ENCODE measurements at regions not wholly inside any gene's neighbourhood (a gene's known extent, or its start where the extent isn't known, plus 50 kb on each side); places are given as distances from the start of the nearest gene placed in this dataset.

- no peak overlapping the region for H2AFZ ChIP-seq (ENCODE audit: low read depth, low read length)
- no peak overlapping the region for H3K4me3 ChIP-seq (ENCODE audit: low read depth in 1 of 2, low read length in 2 of 2)
- DNase-seq (no peak), ATAC-seq (ENCODE audit: insufficient read depth, low read depth) (no peak)
- no peaks in the 10 kb centered on the region for H4K20me1 ChIP-seq (ENCODE audit: insufficient read depth, low read length)
- no peaks in the 10 kb centered on the region for H3K79me2 ChIP-seq (ENCODE audit: insufficient read depth, low read length)
- H3K4me2 ChIP-seq (ENCODE audit: insufficient read depth, low read length): no peak overlapping the region
- H3K27ac ChIP-seq (ENCODE audit: low read length): no peak overlapping the region
- H3K27me3 ChIP-seq (ENCODE audit: insufficient read depth, low read length, poor library complexity): no peaks in the 10 kb centered on the region
- H3K9ac ChIP-seq (ENCODE audit: low read depth, low read length): no peak overlapping the region
- no peaks in the 10 kb centered on the region for H3K9me3 ChIP-seq (ENCODE audit: insufficient read depth, low read length, severe bottlenecking)
- TF ChIP-seq EZH2 (IDR thresholded peaks at IDR 0.05; ENCODE audit: borderline replicate concordance, low read depth, low read length, severe bottlenecking): no peak
- no peak for TF ChIP-seq CTCF (IDR thresholded peaks at IDR 0.05; ENCODE audit: borderline replicate concordance, extremely low read depth, low read length, poor library complexity, severe bottlenecking)
- no peaks in the 10 kb centered on the region for H3K4me1 ChIP-seq (ENCODE audit: insufficient read depth, low read length)
- H3K36me3 ChIP-seq (ENCODE audit: insufficient read depth, low read length): no peaks in the 10 kb centered on the region
These were observed 184.9 kb downstream of the ZC3H11B start for GRCh38 chr1:219427989-219428388.

GRCh38 chr1:219427403-219427802 lies 185.5 kb downstream of the ZC3H11B start:
- Histone ChIP-seq H3K27ac (ENCODE audit: low read length) (no peak overlapping the region), H3K27me3 (ENCODE audit: insufficient read depth, low read length, poor library complexity) (no peaks in the 10 kb centered on the region), H4K20me1 (ENCODE audit: insufficient read depth, low read length) (no peaks in the 10 kb centered on the region), H2AFZ (ENCODE audit: low read depth, low read length) (no peak overlapping the region), H3K4me3 (ENCODE audit: low read depth in 1 of 2, low read length in 2 of 2) (no peak overlapping the region), H3K4me2 (ENCODE audit: insufficient read depth, low read length) (no peak overlapping the region), H3K9ac (ENCODE audit: low read depth, low read length) (no peak overlapping the region), H3K79me2 (ENCODE audit: insufficient read depth, low read length) (no peaks in the 10 kb centered on the region), H3K4me1 (ENCODE audit: insufficient read depth, low read length) (no peaks in the 10 kb centered on the region), H3K9me3 (ENCODE audit: insufficient read depth, low read length, severe bottlenecking) (no peaks in the 10 kb centered on the region), H3K36me3 (ENCODE audit: insufficient read depth, low read length) (no peaks in the 10 kb centered on the region)
- no peak for ATAC-seq (ENCODE audit: insufficient read depth, low read depth)
- TF ChIP-seq EZH2 (IDR thresholded peaks at IDR 0.05; ENCODE audit: borderline replicate concordance, low read depth, low read length, severe bottlenecking) (no peak), CTCF (IDR thresholded peaks at IDR 0.05; ENCODE audit: borderline replicate concordance, extremely low read depth, low read length, poor library complexity, severe bottlenecking) (no peak)
- no peak for DNase-seq

- no peak overlapping the region for H2AFZ ChIP-seq (ENCODE audit: low read depth, low read length)
- no peaks in the 10 kb centered on the region for H3K4me1 ChIP-seq (ENCODE audit: insufficient read depth, low read length)
- no peaks in the 10 kb centered on the region for H4K20me1 ChIP-seq (ENCODE audit: insufficient read depth, low read length)
- no peak overlapping the region for H3K9ac ChIP-seq (ENCODE audit: low read depth, low read length)
- H3K4me3 ChIP-seq (ENCODE audit: low read depth in 1 of 2, low read length in 2 of 2): no peak overlapping the region
- TF ChIP-seq CTCF (IDR thresholded peaks at IDR 0.05; ENCODE audit: borderline replicate concordance, extremely low read depth, low read length, poor library complexity, severe bottlenecking) (no peak), EZH2 (IDR thresholded peaks at IDR 0.05; ENCODE audit: borderline replicate concordance, low read depth, low read length, severe bottlenecking) (no peak)
- no peaks in the 10 kb centered on the region for H3K79me2 ChIP-seq (ENCODE audit: insufficient read depth, low read length)
- ATAC-seq (ENCODE audit: insufficient read depth, low read depth): no peak
- H3K27me3 ChIP-seq (ENCODE audit: insufficient read depth, low read length, poor library complexity): no peaks in the 10 kb centered on the region
- no peak overlapping the region for H3K27ac ChIP-seq (ENCODE audit: low read length)
- DNase-seq: no peak
- no peaks in the 10 kb centered on the region for H3K9me3 ChIP-seq (ENCODE audit: insufficient read depth, low read length, severe bottlenecking)
- H3K4me2 ChIP-seq (ENCODE audit: insufficient read depth, low read length): no peak overlapping the region
- H3K36me3 ChIP-seq (ENCODE audit: insufficient read depth, low read length): no peaks in the 10 kb centered on the region
These were observed 189.9 kb downstream of the ZC3H11B start for GRCh38 chr1:219422811-219423598.

Measured in DND-41 (cell line).